ENCODE measurements at regions not wholly inside any gene's neighbourhood (a gene's known extent, or its start where the extent isn't known, plus 50 kb on each side); places are given as distances from the start of the nearest gene placed in this dataset.

- no peak for DNase-seq (ENCODE audit: low read depth)
- in situ Hi-C loops (cut with HindIII; ENCODE audit: low pct_unique_long_range_greater_than_20kb, low sequenced_read_pairs), result no loop called here
These were observed 108.5 kb downstream of the ADRB2 start for GRCh38 chr5:148934895-148935400.

- in situ Hi-C loops (cut with HindIII; ENCODE audit: low pct_unique_long_range_greater_than_20kb, low sequenced_read_pairs), result no loop called here
- DNase-seq (ENCODE audit: low read depth), result no peak
These were observed 110.8 kb downstream of the ADRB2 start for GRCh38 chr5:148937239-148937638.

GRCh38 chr5:148937830-148938521 lies 111.6 kb downstream of the ADRB2 start:
- in situ Hi-C loops (cut with HindIII; ENCODE audit: low pct_unique_long_range_greater_than_20kb, low sequenced_read_pairs), result no loop called here
- DNase-seq (ENCODE audit: low read depth), result no peak

- in situ Hi-C loops (cut with HindIII; ENCODE audit: low pct_unique_long_range_greater_than_20kb, low sequenced_read_pairs), result no loop called here
- DNase-seq (ENCODE audit: low read depth), result no peak
These were observed 112.1 kb downstream of the ADRB2 start for GRCh38 chr5:148938522-148938882.

- DNase-seq (ENCODE audit: low read depth), result no peak
- in situ Hi-C loops (cut with HindIII; ENCODE audit: low pct_unique_long_range_greater_than_20kb, low sequenced_read_pairs), result no loop called here
These were observed 113.3 kb downstream of the ADRB2 start for GRCh38 chr5:148939676-148940075.

GRCh38 chr5:148941810-148942209 lies 115.4 kb downstream of the ADRB2 start:
- in situ Hi-C loops (cut with HindIII; ENCODE audit: low pct_unique_long_range_greater_than_20kb, low sequenced_read_pairs), result no loop called here
- DNase-seq (ENCODE audit: low read depth), result no peak

GRCh38 chr5:148949841-148950470 lies 112.9 kb downstream of the SH3TC2 start:
- DNase-seq (ENCODE audit: low read depth), result no peak
- in situ Hi-C loops (cut with HindIII; ENCODE audit: low pct_unique_long_range_greater_than_20kb, low sequenced_read_pairs), result no loop called here

- in situ Hi-C loops (cut with HindIII; ENCODE audit: low pct_unique_long_range_greater_than_20kb, low sequenced_read_pairs), result no loop called here
- no peak for DNase-seq (ENCODE audit: low read depth)
These were observed 112.4 kb downstream of the SH3TC2 start for GRCh38 chr5:148950471-148950863.

GRCh38 chr5:148950892-148951291 lies 112.0 kb downstream of the SH3TC2 start:
- no peak for DNase-seq (ENCODE audit: low read depth)
- in situ Hi-C loops (cut with HindIII; ENCODE audit: low pct_unique_long_range_greater_than_20kb, low sequenced_read_pairs), result no loop called here

- DNase-seq (ENCODE audit: low read depth), result no peak
- in situ Hi-C loops (cut with HindIII; ENCODE audit: low pct_unique_long_range_greater_than_20kb, low sequenced_read_pairs), result no loop called here
These were observed 111.2 kb downstream of the SH3TC2 start for GRCh38 chr5:148951612-148952011.

- in situ Hi-C loops (cut with HindIII; ENCODE audit: low pct_unique_long_range_greater_than_20kb, low sequenced_read_pairs), result no loop called here
These were observed 110.6 kb downstream of the SH3TC2 start for GRCh38 chr5:148952097-148952867.

GRCh38 chr5:148953711-148954110 lies 109.2 kb downstream of the SH3TC2 start:
- in situ Hi-C loops (cut with HindIII; ENCODE audit: low pct_unique_long_range_greater_than_20kb, low sequenced_read_pairs), result no loop called here

More at GRCh38 chr5:148952097-148952867, 110.6 kb downstream of the SH3TC2 start:
- DNase-seq (ENCODE audit: low read depth), result no peak

More at GRCh38 chr5:148953711-148954110, 109.2 kb downstream of the SH3TC2 start:
- DNase-seq (ENCODE audit: low read depth), result no peak

All from Caki2 (cell line).